ENCODE measurements at regions not wholly inside any gene's neighbourhood (a gene's known extent, or its start where the extent isn't known, plus 50 kb on each side); places are given as distances from the start of the nearest gene placed in this dataset.

DNA sequence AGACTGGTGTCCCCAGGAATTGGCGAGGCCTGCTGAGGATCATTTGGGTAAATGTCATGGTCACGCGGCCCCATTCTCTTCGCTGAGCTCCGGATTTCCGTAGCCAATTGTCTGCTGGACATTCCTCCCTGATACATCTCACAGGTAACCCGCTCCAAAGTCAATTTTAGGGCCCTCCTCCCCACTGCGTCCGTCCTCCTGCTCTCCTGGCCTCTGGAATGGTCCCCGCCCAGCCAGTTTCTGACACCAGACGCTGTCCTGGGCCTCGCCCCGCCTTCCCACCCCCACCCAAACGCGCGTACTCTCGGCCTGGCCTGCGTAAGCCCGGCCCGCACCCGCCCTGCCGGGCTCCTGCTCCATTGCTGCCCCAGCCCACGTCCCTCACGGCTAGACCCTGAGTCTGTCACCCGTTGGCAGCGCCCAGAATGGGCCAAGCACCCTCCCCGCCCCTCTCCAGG, 202.0 kb downstream of the AUH start:
- H3K9me3 ChIP-seq (ENCODE audit: low read depth, low read length), result no peaks in the 10 kb centered on the region

DNA sequence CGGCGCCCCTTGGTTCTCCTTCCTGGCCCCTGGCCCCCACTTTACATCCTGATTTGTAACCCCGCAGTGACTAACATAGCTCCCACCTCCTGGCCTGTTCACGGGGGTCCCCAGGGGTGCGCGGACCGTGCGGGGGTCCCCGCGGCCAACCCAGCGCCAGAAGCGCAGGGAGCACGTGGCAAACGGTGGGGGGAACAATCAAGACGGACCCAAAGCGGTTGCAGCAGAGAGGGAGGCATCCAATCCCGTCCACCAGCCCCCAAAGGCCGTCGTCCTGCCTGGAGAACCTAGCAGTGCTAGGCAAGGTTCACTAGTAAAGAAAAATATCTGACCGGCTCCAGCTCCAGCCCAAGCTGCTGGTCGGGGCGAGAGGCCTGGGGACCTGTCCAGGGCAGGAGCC, 201.5 kb downstream of the AUH start:
- Histone ChIP-seq H3K36me3 (ENCODE audit: insufficient read depth, low read length) (no peaks in the 10 kb centered on the region), H4K20me1 (ENCODE audit: insufficient read depth, low read length) (no peaks in the 10 kb centered on the region), H3K4me2 (ENCODE audit: insufficient read depth, low read length) (no peak overlapping the region), H3K27me3 (ENCODE audit: insufficient read depth, low read length) (no peaks in the 10 kb centered on the region), H3K4me3 (ENCODE audit: insufficient read depth, low read length) (no peak overlapping the region), H2AFZ (ENCODE audit: low read length) (no peak overlapping the region), H3K4me1 (ENCODE audit: insufficient read depth, low read length) (peaks cover 33% of the 10 kb centered on the region), H3K27ac (ENCODE audit: low read depth, low read length) (no peak overlapping the region), H3K79me2 (ENCODE audit: insufficient read depth, low read length) (no peaks in the 10 kb centered on the region), H3K9me3 (ENCODE audit: low read depth, low read length) (no peaks in the 10 kb centered on the region)
- no peak for DNase-seq (ENCODE audit: insufficient read length, low spot score, missing footprints)
- TF ChIP-seq, protein P1, sequence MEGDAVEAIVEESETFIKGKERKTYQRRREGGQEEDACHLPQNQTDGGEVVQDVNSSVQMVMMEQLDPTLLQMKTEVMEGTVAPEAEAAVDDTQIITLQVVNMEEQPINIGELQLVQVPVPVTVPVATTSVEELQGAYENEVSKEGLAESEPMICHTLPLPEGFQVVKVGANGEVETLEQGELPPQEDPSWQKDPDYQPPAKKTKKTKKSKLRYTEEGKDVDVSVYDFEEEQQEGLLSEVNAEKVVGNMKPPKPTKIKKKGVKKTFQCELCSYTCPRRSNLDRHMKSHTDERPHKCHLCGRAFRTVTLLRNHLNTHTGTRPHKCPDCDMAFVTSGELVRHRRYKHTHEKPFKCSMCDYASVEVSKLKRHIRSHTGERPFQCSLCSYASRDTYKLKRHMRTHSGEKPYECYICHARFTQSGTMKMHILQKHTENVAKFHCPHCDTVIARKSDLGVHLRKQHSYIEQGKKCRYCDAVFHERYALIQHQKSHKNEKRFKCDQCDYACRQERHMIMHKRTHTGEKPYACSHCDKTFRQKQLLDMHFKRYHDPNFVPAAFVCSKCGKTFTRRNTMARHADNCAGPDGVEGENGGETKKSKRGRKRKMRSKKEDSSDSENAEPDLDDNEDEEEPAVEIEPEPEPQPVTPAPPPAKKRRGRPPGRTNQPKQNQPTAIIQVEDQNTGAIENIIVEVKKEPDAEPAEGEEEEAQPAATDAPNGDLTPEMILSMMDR (IDR thresholded peaks at IDR 0.05; ENCODE audit: extremely low read depth, low read depth, low read length), result no peak

More for the DNA sequence above, 202.0 kb downstream of the AUH start:
- H3K4me2 ChIP-seq (ENCODE audit: insufficient read depth, low read length), result no peak overlapping the region
- no peaks in the 10 kb centered on the region for H3K27me3 ChIP-seq (ENCODE audit: insufficient read depth, low read length)
- DNase-seq (ENCODE audit: insufficient read length, low spot score, missing footprints), result no peak
- H3K4me3 ChIP-seq (ENCODE audit: insufficient read depth, low read length), result no peak overlapping the region
- TF ChIP-seq, protein P1 (IDR thresholded peaks at IDR 0.05; ENCODE audit: extremely low read depth, low read depth, low read length), result no peak
- no peaks in the 10 kb centered on the region for H4K20me1 ChIP-seq (ENCODE audit: insufficient read depth, low read length)
- H3K79me2 ChIP-seq (ENCODE audit: insufficient read depth, low read length), result no peaks in the 10 kb centered on the region
- no peaks in the 10 kb centered on the region for H3K36me3 ChIP-seq (ENCODE audit: insufficient read depth, low read length)
- H2AFZ ChIP-seq (ENCODE audit: low read length), result no peak overlapping the region
- no peak overlapping the region for H3K27ac ChIP-seq (ENCODE audit: low read depth, low read length)
- peaks cover 28% of the 10 kb centered on the region for H3K4me1 ChIP-seq (ENCODE audit: insufficient read depth, low read length)

DNA sequence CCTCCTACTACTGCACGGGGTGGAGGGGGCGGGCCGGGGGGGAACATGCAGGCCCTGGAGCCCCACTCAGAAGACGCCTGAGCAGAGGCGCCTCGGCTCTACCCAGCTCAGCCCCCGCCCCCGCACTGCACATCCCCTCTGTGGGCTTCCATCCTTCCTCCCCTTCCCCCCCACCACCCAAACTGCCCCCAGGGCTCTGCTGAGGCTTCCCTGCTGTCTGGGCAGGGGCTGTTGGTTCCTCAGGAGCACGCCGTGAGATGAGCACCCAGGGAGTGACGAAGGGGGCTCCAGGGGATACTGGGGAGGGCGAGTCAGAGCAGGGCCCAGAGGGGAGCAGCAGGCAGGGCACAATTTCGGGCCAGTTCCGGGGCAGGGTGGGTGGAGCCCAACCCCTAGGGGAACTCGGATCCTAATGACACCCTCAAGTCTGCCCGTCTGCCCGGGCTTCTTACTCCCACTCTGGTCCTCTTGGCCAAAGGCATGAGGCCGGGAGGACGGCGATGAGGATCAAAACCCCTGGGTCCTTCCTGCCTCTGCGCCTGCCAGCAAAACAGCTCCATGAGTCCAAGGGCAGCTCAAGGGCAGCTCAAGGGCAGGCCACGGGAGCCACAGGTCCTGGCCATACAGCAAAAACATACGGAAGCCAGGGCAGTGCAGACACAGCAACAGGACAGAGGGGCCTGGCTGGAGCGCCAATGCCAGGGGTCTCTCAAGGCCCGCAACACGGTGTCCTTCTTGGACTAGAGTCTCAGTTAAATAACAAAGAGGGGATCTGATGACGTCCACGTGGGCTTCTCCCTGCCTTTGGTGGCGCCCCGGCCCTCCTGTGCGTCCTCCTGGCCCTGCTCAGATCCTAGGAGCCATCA, 200.9 kb downstream of the AUH start:
- no peak for DNase-seq (ENCODE audit: insufficient read length, low spot score, missing footprints)
- H3K9me3 ChIP-seq (ENCODE audit: low read depth, low read length), result no peaks in the 10 kb centered on the region
- no peaks in the 10 kb centered on the region for H3K79me2 ChIP-seq (ENCODE audit: insufficient read depth, low read length)
- TF ChIP-seq, protein P1 (IDR thresholded peaks at IDR 0.05; ENCODE audit: extremely low read depth, low read depth, low read length), result no peak
- no peak overlapping the region for H3K4me3 ChIP-seq (ENCODE audit: insufficient read depth, low read length)
- H3K27me3 ChIP-seq (ENCODE audit: insufficient read depth, low read length), result no peaks in the 10 kb centered on the region
- no peaks in the 10 kb centered on the region for H3K36me3 ChIP-seq (ENCODE audit: insufficient read depth, low read length)
- no peak overlapping the region for H2AFZ ChIP-seq (ENCODE audit: low read length)
- H3K27ac ChIP-seq (ENCODE audit: low read depth, low read length), result no peak overlapping the region
- peaks cover 36% of the 10 kb centered on the region for H3K4me1 ChIP-seq (ENCODE audit: insufficient read depth, low read length)
- H4K20me1 ChIP-seq (ENCODE audit: insufficient read depth, low read length), result no peaks in the 10 kb centered on the region
- H3K4me2 ChIP-seq (ENCODE audit: insufficient read depth, low read length), result no peak overlapping the region

DNA sequence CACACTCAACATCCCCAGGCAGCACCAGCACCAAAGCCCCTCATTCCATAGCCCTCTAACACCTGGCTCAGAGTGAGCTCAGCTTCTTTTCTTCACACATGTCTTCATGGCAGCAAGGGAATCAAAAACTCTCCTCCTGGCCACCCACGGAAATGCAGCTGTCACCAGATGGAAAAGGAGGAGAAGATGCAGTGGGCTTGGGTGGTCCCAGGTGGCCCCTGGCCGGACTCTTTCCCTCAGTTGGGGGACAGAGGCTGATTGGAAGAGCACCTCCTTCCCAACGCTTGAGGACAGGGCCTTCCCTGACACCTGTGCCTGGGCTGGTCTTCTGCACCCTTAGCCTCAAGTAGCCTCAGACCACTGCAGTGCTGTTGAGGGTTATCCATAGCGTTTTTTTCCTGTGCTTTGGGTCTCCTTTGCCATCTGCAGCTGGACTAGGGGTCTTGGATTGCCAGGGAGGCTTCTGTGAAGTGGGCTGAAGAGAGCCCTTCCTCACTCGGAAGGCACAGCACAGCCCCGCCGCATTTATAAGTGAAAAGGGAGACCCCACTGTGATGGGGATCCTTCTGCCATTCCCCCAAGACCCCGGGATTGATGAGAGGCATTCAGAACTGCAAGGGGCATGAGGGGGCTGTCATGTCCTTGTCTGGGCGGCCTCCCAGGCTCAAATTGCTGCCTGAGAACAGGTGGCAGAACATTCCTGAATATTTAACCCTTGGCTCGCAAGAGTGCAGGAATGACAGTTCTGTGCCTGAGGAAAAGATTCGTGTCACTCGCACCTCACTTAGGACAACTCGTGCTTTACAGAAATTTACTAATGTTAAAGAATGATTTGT, 200.0 kb downstream of the AUH start:
- Histone ChIP-seq H2AFZ (ENCODE audit: low read length) (no peak overlapping the region), H3K9me3 (ENCODE audit: low read depth, low read length) (no peaks in the 10 kb centered on the region), H3K4me3 (ENCODE audit: insufficient read depth, low read length) (no peak overlapping the region), H4K20me1 (ENCODE audit: insufficient read depth, low read length) (no peaks in the 10 kb centered on the region), H3K4me1 (ENCODE audit: insufficient read depth, low read length) (peaks cover 37% of the 10 kb centered on the region), H3K4me2 (ENCODE audit: insufficient read depth, low read length) (peak overlapping the region; percentile 28), H3K27ac (ENCODE audit: low read depth, low read length) (peak overlapping the region; percentile 76), H3K27me3 (ENCODE audit: insufficient read depth, low read length) (no peaks in the 10 kb centered on the region), H3K36me3 (ENCODE audit: insufficient read depth, low read length) (no peaks in the 10 kb centered on the region), H3K79me2 (ENCODE audit: insufficient read depth, low read length) (no peaks in the 10 kb centered on the region)
- TF ChIP-seq, protein P1 (IDR thresholded peaks at IDR 0.05; ENCODE audit: extremely low read depth, low read depth, low read length), result no peak
- no peak for DNase-seq (ENCODE audit: insufficient read length, low spot score, missing footprints)

All from osteoblast (primary cell).